Endometrium (tissue), 2 donors: ENCODE measurements at regions not wholly inside any gene's neighbourhood (a gene's known extent, or its start where the extent isn't known, plus 50 kb on each side); places are given as distances from the start of the nearest gene placed in this dataset.
"Not testable (repeated sequence)": the region's sequence is repeated elsewhere in the genome, so short reads cannot be mapped to it uniquely, and the experiment has no call there.

Experiments used
- FAIRE-seq: peaks from 2 replicates; lab custom pipeline; 2012; peaks lifted over from hg19 to GRCh38; lab: Jason Lieb, UNC
- donor health status: control.
- donor health status: control.

- no peak for FAIRE-seq
Observed at GRCh38 chr5:29042152-29042551, 2003.8 kb upstream of the CDH9 start.

- no peak for FAIRE-seq
Observed at GRCh38 chr5:29040404-29040803, 2002.0 kb upstream of the CDH9 start.

- no peak for FAIRE-seq
Observed at GRCh38 chr5:29039994-29040393, 2001.6 kb upstream of the CDH9 start.

GRCh38 chr5:29037716-29038115, 1999.3 kb upstream of the CDH9 start:
- no peak for FAIRE-seq

GRCh38 chr5:29024052-29024451, 1985.7 kb upstream of the CDH9 start:
- FAIRE-seq = no peak

GRCh38 chr5:29023541-29023940, 1985.2 kb upstream of the CDH9 start:
- no peak for FAIRE-seq

- FAIRE-seq = no peak
Observed at GRCh38 chr5:29017501-29017900, 1979.1 kb upstream of the CDH9 start.

GRCh38 chr5:29016067-29016466, 1977.7 kb upstream of the CDH9 start:
- FAIRE-seq = no peak

- no peak for FAIRE-seq
Observed at GRCh38 chr5:29015523-29015922, 1977.1 kb upstream of the CDH9 start.

GRCh38 chr5:29005386-29005785, 1967.0 kb upstream of the CDH9 start:
- FAIRE-seq = no peak

- FAIRE-seq = no peak
Observed at GRCh38 chr5:29002481-29002880, 1964.1 kb upstream of the CDH9 start.

GRCh38 chr5:29001666-29002065, 1963.3 kb upstream of the CDH9 start:
- FAIRE-seq = no peak

GRCh38 chr5:28984639-28985038, 1946.3 kb upstream of the CDH9 start:
- FAIRE-seq = no peak

- no peak for FAIRE-seq
Observed at GRCh38 chr5:28975508-28975907, 1937.1 kb upstream of the CDH9 start.

- no peak for FAIRE-seq
Observed at GRCh38 chr5:28967848-28968247, 1929.5 kb upstream of the CDH9 start.

- FAIRE-seq = no peak
Observed at GRCh38 chr5:28961816-28962215, 1923.4 kb upstream of the CDH9 start.

- FAIRE-seq = no peak
Observed at GRCh38 chr5:28958581-28958980, 1920.2 kb upstream of the CDH9 start.

- FAIRE-seq = no peak
Observed at GRCh38 chr5:28957450-28957849, 1919.1 kb upstream of the CDH9 start.

- no peak for FAIRE-seq
Observed at GRCh38 chr5:28954074-28954473, 1915.7 kb upstream of the CDH9 start.

GRCh38 chr5:28947865-28948264, 1909.5 kb upstream of the CDH9 start:
- FAIRE-seq = no peak

GRCh38 chr5:28945859-28946258, 1907.5 kb upstream of the CDH9 start:
- no peak for FAIRE-seq

GRCh38 chr5:28929366-28929765, 1891.0 kb upstream of the CDH9 start:
- FAIRE-seq = not testable (repeated sequence)

GRCh38 chr5:28928327-28928790, 1890.0 kb upstream of the CDH9 start:
- not testable (repeated sequence) for FAIRE-seq

GRCh38 chr5:28927559-28928326, 1889.4 kb upstream of the CDH9 start:
- no peak for FAIRE-seq
